Lower leg skin (tissue), 4 donors: ENCODE measurements at regions not wholly inside any gene's neighbourhood (a gene's known extent, or its start where the extent isn't known, plus 50 kb on each side); places are given as distances from the start of the nearest gene placed in this dataset.

Experiments
- DNase-seq, 2 donors: peaks; one replicate each; pipeline ENCODE4 v3.0.0-alpha.2; 2019; ENCODE audit warnings: low spot score in 2 of 2
- H3K4me3 ChIP-seq: fragments of 200-600 bp; sonication (generic); 2 replicates; pipeline ENCODE4 v1.5.1; 2017; ENCODE audit warnings: mild to moderate bottlenecking, low read depth; ENCODE audit not compliant: poor library complexity, severe bottlenecking
- POLR2A ChIP-seq, 2 donors: fragments of 450-650 bp; IDR thresholded peaks; one replicate each; pipeline ENCODE4 v1.6.1; 2016 to 2017; ENCODE audit warnings: antibody characterized with exemption in 2 of 2, mild to moderate bottlenecking in 1 of 2, moderate library complexity in 1 of 2
- WGBS, 2 donors: methylation state at CpG; one replicate each; pipeline ENCODE4 v1.1.5; 2018; 5-methylcytosine and 5-hydroxymethylcytosine counted together
- intact Hi-C: fragments of 100-400 bp; cut with DNase I; formaldehyde crosslinking; loops from one replicate; pipeline ENCODE4 v1.15.0; 2023; ENCODE audit warnings: low total_unique reads
- TF ChIP-seq, protein P1 (sequence below), 3 donors: fragments of 450-650 bp; IDR thresholded peaks; one replicate each; pipeline ENCODE4 v1.5.1; 2016; ENCODE audit warnings: antibody characterized with exemption in 3 of 3, mild to moderate bottlenecking in 3 of 3, moderate library complexity in 2 of 3

DNA sequence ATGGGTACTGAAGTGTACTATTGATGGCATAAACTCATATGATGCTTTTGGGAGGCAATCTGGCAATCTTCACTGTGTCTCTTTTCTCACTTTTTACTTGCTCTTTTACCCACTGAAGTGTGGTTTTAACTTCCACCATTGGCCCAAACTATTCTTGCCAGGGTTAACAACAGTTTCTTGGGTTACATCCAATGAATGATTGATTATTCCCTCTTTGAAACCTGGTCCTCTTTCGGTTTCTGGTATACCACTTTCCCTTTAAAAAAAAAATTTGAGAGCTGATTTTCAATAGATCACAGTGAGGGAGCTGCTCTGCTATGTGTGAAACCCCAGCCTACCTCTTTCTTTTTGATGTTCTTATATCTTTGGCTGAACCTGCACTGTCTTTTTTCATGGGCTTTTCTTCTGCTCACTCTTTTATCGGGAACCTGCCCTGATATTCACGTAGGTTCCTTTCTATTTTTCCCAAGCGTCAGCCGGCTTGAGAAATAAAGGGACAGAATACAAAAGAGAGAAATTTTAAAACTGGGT is 56.1 kb upstream of the OR4E1 start:
- no peak overlapping the region for H3K4me3 ChIP-seq
- intact Hi-C loops: no loop called here
- no peak for DNase-seq
- 52 to 57% methylated on average over 5 of the region's 5 CpGs for WGBS, 2 donors
- no peak for TF ChIP-seq POLR2A (IDR thresholded peaks at IDR 0.05)
- TF ChIP-seq, protein P1, sequence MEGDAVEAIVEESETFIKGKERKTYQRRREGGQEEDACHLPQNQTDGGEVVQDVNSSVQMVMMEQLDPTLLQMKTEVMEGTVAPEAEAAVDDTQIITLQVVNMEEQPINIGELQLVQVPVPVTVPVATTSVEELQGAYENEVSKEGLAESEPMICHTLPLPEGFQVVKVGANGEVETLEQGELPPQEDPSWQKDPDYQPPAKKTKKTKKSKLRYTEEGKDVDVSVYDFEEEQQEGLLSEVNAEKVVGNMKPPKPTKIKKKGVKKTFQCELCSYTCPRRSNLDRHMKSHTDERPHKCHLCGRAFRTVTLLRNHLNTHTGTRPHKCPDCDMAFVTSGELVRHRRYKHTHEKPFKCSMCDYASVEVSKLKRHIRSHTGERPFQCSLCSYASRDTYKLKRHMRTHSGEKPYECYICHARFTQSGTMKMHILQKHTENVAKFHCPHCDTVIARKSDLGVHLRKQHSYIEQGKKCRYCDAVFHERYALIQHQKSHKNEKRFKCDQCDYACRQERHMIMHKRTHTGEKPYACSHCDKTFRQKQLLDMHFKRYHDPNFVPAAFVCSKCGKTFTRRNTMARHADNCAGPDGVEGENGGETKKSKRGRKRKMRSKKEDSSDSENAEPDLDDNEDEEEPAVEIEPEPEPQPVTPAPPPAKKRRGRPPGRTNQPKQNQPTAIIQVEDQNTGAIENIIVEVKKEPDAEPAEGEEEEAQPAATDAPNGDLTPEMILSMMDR (IDR thresholded peaks at IDR 0.05): no peak

DNA sequence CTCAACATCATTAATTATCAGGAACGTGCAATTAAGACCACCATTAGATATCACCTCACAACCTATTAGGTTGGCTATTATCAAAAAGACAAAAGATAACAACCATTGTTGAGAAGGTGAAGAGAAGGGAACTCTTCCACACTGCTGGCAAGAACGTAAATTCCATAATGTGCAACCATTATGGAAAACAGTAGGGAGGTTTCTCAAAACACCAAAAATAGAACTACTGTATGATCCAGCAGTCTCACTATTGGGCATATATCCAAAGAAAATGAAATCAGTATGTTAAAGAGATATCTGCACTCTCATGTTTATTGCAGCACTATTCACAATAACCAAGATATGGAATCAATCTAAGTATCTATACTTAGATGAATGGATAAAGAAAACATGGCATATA is 51.6 kb upstream of the OR4E1 start:
- intact Hi-C loops: no loop called here
- no peak for DNase-seq
- WGBS, 2 donors: 31 to 41% methylated on average over 2 of the region's 2 CpGs
- TF ChIP-seq, protein P1 (IDR thresholded peaks at IDR 0.05): no peak
- no peak overlapping the region for H3K4me3 ChIP-seq

DNA sequence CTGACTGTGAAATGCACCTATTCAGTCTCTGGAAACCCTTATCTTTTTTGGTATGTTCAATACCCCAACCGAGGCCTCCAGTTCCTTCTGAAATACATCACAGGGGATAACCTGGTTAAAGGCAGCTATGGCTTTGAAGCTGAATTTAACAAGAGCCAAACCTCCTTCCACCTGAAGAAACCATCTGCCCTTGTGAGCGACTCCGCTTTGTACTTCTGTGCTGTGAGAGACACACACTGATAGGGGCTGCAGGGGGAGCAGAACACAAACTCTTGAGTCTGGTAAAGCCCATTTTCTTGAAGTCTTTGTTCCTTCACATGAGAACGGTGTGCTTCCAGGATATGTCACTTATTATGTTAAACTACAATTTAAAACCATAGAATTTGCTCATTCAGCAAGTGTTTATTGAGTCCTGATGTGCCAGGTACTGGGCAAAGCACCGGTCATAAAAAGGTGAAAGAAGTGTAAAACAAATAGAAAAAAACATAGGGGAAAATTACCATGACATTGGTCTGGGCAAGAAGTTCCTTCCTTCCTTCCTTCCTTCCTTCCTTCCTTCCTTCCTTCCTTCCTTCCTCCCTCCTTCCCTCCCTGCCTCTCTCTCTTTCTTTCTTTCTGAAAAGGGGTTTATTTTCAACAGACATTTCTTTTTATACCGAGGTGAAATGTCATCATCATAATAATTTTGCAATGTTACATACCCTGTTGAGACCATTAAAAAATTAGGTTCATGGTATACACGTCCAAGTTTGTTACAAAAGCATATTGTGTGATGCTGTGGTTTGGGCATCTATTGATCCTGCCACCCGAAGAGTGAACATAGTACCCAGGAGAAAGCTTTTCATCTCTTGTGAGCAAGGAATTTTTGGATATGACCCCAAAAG is 50.7 kb upstream of the OR4E1 start:
- intact Hi-C loops: no loop called here
- DNase-seq: no peak
- no peak overlapping the region for H3K4me3 ChIP-seq
- 80 to 83% methylated on average over 8 of the region's 8 CpGs for WGBS, 2 donors
- no peak for TF ChIP-seq POLR2A (IDR thresholded peaks at IDR 0.05)
- TF ChIP-seq, protein P1 (IDR thresholded peaks at IDR 0.05): no peak

DNA sequence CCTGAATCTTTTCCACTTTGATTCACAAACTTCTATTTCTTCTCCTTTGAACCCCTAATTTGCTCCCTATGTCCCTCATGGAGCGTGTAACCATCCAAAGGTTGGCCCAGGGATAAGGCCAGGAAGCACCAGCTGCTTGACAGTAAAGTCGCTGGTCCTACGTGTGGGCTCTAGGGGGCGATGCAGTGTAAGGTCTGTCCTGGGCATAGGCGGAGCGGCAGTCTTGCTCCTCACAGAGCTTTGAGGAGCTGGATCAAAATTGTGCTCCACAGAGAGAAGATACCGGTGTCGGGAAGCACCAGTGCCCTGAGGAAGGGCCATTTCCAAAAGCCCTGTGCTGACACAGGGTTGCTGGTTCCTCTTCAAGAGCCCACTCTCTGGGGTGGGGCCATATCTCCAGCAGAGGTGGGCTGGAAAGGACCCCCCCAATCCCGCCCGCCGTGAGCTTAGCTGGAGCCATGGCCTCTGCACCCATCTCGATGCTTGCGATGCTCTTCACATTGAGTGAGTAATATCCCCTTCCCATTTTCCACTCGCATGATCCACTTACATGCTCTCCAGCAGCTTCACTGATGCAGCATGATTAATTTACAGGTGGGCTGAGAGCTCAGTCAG is 49.9 kb upstream of the OR4E1 start:
- no peak for TF ChIP-seq POLR2A (IDR thresholded peaks at IDR 0.05)
- TF ChIP-seq, protein P1 (IDR thresholded peaks at IDR 0.05): no peak
- no peak overlapping the region for H3K4me3 ChIP-seq
- intact Hi-C loops: no loop called here
- WGBS, 2 donors: 57 to 62% methylated on average over 14 of the region's 14 CpGs
- DNase-seq: no peak
